ENCODE measurements at regions not wholly inside any gene's neighbourhood (a gene's known extent, or its start where the extent isn't known, plus 50 kb on each side); places are given as distances from the start of the nearest gene placed in this dataset.
"Not testable (repeated sequence)": the region's sequence is repeated elsewhere in the genome, so short reads cannot be mapped to it uniquely, and the experiment has no call there.

DNA sequence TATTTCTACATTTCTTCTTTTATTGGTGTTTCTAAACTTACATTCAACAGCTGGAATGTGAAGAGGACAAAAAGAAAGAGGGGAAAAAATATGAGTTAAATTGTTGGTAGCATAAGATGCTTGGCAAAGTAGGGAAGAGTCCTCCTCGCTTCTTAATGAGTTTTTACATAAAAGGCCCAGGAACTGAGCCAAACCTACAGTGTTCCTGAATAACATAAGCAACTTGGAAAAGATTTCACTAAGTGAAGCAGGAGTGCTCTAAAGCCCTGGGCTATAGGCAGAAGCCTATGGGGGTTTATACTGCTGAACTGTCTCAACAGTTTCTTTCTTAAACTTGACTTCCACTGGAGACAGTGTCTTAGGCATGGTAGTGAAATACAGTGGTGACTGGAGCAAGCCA lies 115.0 kb upstream of the USP25 start:
- no peak for DNase-seq (ENCODE audit: low read depth)

DNA sequence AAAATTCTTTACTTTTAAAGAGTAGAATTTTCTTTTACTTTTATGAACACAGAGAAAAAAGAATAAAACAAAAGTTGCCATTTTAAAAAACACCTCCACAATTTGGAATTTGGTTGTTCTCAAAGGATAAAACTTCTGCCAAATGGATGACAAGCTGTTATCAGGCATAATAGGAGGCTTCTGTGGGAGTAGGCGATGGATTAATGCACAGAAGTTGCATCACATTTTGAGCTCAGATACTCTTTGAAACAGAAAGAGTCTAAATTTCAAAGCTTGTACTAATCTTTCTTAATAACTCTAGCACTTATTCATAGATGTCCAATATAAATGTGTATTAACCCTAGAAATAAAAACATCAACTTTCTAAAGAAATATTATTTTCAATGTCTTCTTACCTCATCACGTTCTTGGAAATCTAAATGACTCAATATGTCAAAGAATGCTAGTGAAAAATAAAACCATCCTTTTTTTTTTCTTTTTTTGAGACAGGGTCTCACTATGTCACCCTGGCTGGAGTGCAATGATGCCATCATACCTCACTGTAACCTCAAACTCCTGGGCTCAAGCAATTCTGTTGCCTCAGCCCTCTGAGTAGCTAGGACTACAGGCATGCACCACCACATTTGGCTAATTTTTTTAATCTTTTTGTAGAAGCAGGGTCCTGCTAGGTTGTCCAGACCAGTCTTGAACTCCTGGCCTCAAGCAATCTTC lies 112.8 kb upstream of the USP25 start:
- no peak for DNase-seq (ENCODE audit: low read depth)

DNA sequence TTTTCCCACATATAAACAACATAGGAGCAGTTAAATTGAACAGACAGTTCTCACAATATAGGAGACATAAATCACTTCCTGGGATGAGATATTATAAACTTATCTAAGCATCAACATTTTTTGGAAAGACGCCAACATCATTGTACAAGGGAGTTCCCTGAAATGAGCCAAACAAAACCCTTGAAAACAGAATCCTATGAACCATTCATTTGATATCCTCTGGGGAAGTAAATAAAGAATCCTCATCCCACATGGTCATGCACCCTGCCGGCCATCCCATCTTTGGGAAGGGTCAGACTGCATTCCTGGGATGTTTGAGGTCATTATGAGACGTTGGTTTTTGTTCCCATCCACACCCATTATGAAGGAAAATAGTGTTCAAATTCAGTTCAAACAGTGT lies 111.8 kb upstream of the USP25 start:
- peak; percentile 31 for DNase-seq (ENCODE audit: low read depth)

DNA sequence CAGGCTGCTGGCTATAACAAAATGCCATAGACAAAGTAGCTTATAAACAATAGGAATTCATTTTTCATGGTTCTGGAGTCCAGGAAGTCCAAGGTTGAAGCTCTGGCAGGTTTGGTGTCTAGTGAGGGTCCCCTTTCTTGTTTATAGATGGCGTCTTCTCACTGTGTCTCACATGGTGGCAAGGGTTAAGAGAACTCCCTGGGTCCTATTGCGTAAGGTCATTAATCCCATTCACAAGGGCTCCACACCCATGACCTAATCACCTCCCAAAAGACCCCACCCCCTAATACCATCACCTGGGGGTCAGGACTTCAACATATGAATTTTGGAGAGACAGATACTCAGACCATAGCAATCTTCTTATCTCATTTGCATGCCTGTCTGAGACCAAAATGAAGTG lies 108.9 kb upstream of the USP25 start:
- DNase-seq (ENCODE audit: low read depth): no peak

- no peak for DNase-seq (ENCODE audit: low read depth)
These were observed 105.1 kb upstream of the USP25 start for GRCh38 chr21:15624646-15625045.

DNA sequence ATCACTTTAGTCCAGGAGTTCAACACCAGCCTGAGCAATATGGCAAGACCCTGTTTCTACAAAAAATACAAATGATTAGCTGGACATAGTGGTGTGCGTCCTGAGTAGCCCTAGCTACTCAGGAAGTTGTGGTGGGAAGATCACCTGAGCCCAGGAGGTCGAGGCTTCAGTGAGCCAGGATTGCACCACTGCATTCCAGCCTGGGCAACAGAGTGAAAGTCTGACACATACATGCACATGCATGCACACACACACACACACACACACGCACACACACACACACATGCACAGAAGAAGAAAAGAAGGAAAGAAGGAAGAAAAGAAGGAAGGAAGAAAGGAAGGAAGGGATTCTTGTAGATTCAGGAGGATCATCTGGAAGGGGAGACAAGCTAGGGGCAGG lies 104.4 kb upstream of the USP25 start:
- no peak for DNase-seq (ENCODE audit: low read depth)

DNA sequence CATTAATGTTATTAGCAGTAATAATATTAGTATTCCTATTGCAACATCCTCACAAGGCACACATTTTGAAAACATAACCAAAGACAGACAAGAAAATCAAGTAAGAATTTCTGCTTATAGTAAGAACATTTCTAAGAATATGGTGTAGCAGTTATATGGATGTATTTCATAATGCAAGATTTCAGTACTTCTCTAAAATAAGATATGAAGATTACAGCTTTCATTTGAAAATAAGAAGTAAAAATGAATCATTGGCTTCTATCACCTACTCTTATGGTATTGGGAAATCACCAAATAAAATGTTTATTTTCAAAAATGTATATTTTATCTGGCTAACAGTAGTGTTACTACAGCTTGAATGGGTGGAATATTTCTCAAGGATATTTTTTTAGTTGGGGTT lies 103.8 kb upstream of the USP25 start:
- no peak for DNase-seq (ENCODE audit: low read depth)

DNA sequence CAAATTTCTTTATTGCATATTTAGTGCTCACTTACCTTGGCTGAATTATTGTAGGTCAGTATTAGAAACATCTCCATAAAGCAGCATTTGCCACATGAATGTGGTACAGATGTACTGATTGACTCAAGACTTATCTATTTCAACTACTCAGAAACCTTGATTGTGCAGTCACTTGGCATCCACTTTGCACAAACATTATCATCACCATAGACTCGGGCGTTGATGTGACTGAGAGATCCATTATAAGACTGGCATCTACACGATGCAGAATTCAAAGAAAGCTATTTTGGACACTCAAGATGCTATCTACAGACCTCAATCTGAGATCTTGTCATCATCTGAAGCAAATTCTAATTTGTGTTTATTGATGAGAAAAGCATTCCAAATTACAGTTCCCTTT lies 102.8 kb upstream of the USP25 start:
- no peak for DNase-seq (ENCODE audit: low read depth)

GRCh38 chr21:15627823-15628222 lies 102.0 kb upstream of the USP25 start:
- no peak for DNase-seq (ENCODE audit: low read depth)

GRCh38 chr21:15631342-15631741 lies 98.4 kb upstream of the USP25 start:
- DNase-seq (ENCODE audit: low read depth): peak; percentile 2

DNA sequence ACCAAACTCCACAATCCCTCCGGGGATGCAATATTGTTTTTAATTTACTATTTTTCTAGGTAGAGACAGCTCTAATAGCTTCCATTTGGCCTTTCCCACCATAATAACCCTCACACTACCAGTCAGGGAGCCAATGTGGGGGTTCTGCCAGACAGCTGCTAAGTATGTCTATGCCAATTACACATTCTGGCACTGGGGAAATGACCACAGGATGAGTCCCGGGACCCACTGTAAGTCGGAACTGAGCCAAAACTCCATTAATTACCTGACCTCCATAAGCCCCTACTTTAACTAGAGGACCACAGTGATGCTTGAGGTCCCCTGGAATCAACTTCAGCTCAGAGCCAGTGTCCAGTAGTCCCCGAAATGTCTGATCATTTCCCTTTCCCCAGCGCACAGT lies 95.2 kb upstream of the USP25 start:
- DNase-seq (ENCODE audit: low read depth): not testable (repeated sequence)

- DNase-seq (ENCODE audit: low read depth): no peak
These were observed 90.8 kb upstream of the USP25 start for GRCh38 chr21:15638856-15639549.

DNA sequence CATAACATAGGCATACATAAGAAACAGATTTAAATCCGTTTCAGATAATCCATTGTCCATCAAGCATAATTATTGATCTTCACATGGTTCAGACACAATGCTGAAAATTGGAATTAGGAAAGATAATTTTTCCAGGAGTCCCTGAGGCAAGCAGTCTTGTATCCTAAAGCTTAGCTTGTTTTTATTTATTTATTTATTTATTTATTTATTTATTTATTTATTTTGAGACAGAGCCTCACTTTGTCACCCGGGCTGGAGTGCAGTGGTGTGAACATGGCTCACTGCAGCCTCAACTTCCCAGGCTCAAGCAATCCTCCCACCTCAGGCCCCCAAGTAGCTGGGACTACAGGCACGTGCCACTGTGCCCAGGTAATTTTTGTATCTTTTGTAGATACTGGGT lies 89.7 kb upstream of the USP25 start:
- not testable (repeated sequence) for DNase-seq (ENCODE audit: low read depth)

DNA sequence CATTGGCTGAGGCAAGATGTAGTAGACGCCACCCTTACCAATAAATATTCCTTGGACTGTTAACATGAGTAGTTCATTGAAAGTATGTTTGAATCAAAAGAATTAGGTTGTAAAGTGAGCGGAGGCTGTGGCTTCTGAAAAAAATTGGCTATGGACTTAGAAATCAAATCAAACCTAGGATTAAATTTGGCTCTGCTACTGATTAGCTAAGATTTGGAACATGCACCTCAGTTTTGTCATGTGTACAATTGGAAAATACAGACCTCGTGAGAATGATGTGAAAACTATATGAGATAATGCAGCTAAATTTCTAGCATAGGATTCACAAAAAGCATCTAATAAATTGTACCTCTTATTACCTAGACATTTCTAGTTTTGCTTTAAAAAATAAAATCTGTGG lies 85.3 kb upstream of the USP25 start:
- no peak for DNase-seq (ENCODE audit: low read depth)

DNA sequence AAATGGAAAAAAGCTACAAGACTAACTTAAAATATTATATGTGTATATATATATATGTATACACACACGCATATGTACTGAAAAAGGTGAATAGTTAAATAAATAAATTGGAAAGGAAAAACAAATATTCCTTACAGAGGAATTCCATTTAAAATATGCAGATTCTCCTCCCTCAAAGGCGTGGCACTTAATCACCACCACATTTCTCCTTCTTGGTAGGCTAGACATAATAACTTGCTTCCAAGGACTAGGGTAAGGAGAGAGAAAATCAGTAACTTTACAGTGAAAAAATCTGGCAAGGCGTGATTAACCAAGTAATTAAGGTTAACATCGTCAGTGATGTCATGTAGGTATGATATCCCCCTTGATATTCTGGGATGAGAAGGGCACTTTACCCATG lies 84.0 kb upstream of the USP25 start:
- DNase-seq (ENCODE audit: low read depth): no peak

- no peak for DNase-seq (ENCODE audit: low read depth)
These were observed 79.0 kb upstream of the USP25 start for GRCh38 chr21:15650735-15651134.

GRCh38 chr21:15651172-15651571 lies 78.6 kb upstream of the USP25 start:
- DNase-seq (ENCODE audit: low read depth): no peak

GRCh38 chr21:15653710-15654109 lies 76.1 kb upstream of the USP25 start:
- no peak for DNase-seq (ENCODE audit: low read depth)

- DNase-seq (ENCODE audit: low read depth): no peak
These were observed 75.6 kb upstream of the USP25 start for GRCh38 chr21:15654171-15654570.

DNA sequence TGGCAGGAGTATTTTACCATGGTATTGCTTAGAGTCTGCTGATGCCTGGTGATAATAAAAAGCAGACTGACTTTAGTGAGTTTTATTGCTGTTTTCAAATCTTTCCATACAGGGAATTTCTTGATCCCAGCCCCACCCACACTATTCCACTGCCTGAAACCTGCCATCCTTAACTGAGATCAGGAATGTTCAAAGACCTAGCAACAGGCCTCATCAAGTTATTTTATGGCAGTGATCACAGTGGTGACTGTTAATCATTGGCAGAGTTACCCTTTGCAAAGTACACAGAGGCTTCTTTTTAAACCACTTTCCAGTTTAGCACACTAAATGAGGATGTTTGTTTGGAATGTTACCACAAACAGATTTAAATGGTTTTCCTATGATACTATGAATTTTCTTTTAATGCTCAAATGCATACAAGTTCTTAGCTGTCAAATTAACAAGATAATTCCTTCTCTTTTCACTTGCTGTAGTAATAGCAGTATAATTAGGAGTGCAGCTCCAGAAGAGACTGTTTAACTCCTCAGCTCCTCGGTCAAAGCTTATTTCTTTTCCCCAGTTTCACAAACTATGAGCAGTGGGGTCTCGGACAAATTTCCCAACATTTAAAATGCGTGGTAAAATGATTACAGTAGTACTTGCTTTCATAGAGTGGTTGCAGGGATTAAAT lies 69.9 kb upstream of the USP25 start:
- no peak for DNase-seq (ENCODE audit: low read depth)

DNA sequence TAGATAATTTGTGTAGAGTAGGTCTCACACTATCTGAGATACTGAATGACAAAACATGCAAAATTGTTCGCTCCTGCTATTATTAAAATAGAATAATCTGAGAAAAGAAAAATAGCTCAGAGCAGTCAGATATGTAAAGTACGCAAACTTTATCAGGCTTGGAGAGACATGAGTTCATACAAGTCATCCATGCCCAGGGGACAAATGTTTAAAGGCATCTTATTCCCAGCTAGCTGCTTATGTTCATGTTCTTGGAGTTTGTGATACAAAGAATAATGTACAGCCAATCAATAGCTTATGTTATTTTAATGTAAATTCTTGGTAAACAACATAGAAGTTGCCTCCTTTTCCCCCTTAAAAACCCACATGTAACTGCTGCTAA lies 69.4 kb upstream of the USP25 start:
- DNase-seq (ENCODE audit: low read depth): no peak

DNA sequence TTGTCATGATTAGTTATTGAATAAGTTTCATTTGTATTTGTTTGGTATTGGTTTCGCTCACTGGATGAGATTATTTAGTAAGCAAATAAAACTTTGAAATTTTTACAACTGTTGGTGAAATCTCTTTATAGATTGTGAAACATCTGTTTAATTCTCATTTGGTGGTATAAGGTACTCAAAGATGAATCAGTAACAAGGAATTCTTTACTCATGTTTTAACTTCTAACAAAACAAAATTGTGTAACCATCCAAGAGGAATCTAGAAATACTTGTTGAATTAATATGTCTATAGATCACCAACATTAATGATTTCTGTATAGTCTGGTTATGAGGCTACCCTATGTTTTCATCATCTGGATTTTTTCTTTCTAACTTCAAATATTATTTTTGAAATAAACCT lies 62.8 kb upstream of the USP25 start:
- no peak for DNase-seq (ENCODE audit: low read depth)

DNA sequence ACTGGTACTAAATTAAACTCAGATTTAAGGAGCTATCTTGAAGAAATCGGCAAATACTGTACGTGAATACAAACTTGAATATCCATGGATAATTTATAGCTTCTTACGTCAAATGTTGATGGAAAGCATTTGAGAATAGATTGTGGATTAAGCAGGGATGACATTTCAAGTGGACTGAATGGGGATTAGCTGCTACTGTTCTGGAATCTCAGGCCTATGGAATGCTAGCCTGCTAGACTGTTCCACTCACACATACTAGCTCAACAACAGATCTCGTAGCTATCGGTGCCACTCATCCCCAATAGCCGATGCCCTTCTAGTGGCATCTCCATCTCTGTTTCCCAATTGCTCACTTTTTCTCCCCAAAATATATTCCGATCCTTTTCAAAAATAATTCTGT lies 62.0 kb upstream of the USP25 start:
- DNase-seq (ENCODE audit: low read depth): no peak

Measured in RPMI7951 (cell line).